A673 (cell line): ENCODE measurements at regions not wholly inside any gene's neighbourhood (a gene's known extent, or its start where the extent isn't known, plus 50 kb on each side); places are given as distances from the start of the nearest gene placed in this dataset.

Experiments
- BruUV-seq: library from RNA; stranded (reverse); fragments of 400-500 nt; replicated peaks from 2 replicates; lab custom pipeline; 2021; lab: Mats Ljungman, UMichigan
- CTCF ChIA-PET: fragments of 300-600 bp; sonication (Branson Sonifier 250); formaldehyde crosslinking; loops from one replicate; lab custom pipeline; 2022; ENCODE audit warnings: antibody characterized with exemption; lab: Charles Lee
- POLR2A ChIA-PET: fragments of 300-600 bp; sonication (Branson Sonifier 250); formaldehyde crosslinking; loops from one replicate; lab custom pipeline; 2022; ENCODE audit warnings: antibody characterized with exemption; ENCODE audit not compliant: low non-redundant PET; lab: Charles Lee
- DNase-seq: peaks from one replicate; pipeline ENCODE4 v3.0.0-alpha.2; 2015; ENCODE audit warnings: low spot score
- H3K27ac ChIP-seq: fragments of 200-600 bp; sonication (generic); 2 replicates; pipeline ENCODE4 v1.5.1; 2016; ENCODE audit warnings: mixed run types, low read depth, mild to moderate bottlenecking, mixed read lengths, antibody characterized with exemption, low read length; ENCODE audit not compliant: poor library complexity, severe bottlenecking
- H3K27me3 ChIP-seq: fragments of 200-600 bp; sonication (generic); replicated peaks from 2 replicates; pipeline ENCODE4 v1.6.1; 2017; ENCODE audit warnings: mixed run types, low read depth, mild to moderate bottlenecking, mixed read lengths, antibody characterized with exemption, low read length; ENCODE audit not compliant: insufficient read depth, poor library complexity
- H3K36me3 ChIP-seq: fragments of 200-600 bp; sonication (generic); 2 replicates; pipeline ENCODE4 v1.6.1; 2016; ENCODE audit warnings: mixed run types, mild to moderate bottlenecking, mixed read lengths, antibody characterized with exemption, low read length; ENCODE audit not compliant: insufficient read depth, poor library complexity, severe bottlenecking
- H3K4me1 ChIP-seq: fragments of 200-600 bp; sonication (generic); 2 replicates; pipeline ENCODE4 v1.6.1; 2017; ENCODE audit warnings: mixed run types, mild to moderate bottlenecking, mixed read lengths, antibody characterized with exemption, low read length; ENCODE audit not compliant: insufficient read depth, poor library complexity, severe bottlenecking
- H3K4me3 ChIP-seq: fragments of 200-600 bp; sonication (generic); 2 replicates; pipeline ENCODE4 v1.5.1; 2016; ENCODE audit warnings: low read depth, mixed run types, mild to moderate bottlenecking, mixed read lengths, low read length; ENCODE audit not compliant: poor library complexity, severe bottlenecking
- H3K9me3 ChIP-seq: fragments of 200-600 bp; sonication (generic); 2 replicates; pipeline ENCODE4 v1.6.1; 2016; ENCODE audit warnings: mixed run types, low read depth, mild to moderate bottlenecking, mixed read lengths, antibody characterized with exemption, low read length; ENCODE audit not compliant: poor library complexity, severe bottlenecking
- EZH2 ChIP-seq: fragments of 200-600 bp; sonication (generic); IDR thresholded peaks from 2 replicates; pipeline ENCODE4 v1.6.1; 2017; ENCODE audit warnings: borderline replicate concordance, low read depth, mild to moderate bottlenecking, mixed read lengths, antibody characterized with exemption, low read length; ENCODE audit not compliant: poor library complexity, severe bottlenecking
- intact Hi-C: fragments of 100-400 bp; cut with micrococcal nuclease; formaldehyde crosslinking; loops from one replicate; pipeline ENCODE4 v1.10.0; 2022; ENCODE audit not compliant: unreplicated experiment
- TF ChIP-seq, protein P1 (sequence below): fragments of 300-800, 200-600 bp; sonication (generic); conservative IDR thresholded peaks from 2 replicates; pipeline ENCODE4 v1.5.1; 2017; ENCODE audit warnings: low read depth, mild to moderate bottlenecking, antibody characterized with exemption, low read length, moderate library complexity, mixed read lengths

DNA sequence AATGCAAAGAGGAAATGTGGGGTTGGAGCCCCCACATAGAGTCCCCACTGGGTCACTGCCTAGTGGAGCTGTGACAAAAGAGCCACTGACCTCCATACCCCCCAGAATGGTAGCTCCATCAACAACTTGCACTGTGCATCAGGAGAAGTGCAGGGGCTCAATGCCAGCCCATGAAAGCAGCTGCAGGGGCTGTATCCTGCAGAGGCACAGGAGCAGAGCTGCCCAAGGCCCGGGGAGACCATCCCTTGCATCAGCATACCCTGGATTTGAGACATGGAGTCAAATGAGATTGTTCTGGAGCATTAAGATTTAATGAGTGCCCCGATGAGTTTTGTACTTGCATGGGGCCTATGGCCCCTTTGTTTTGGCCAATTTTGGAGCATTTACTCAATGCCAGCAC, 1023.6 kb downstream of the VRK1 start:
- POLR2A ChIA-PET = no interaction called here
- no peaks in the 10 kb centered on the region for H3K9me3 ChIP-seq
- no peak overlapping the region for H3K4me3 ChIP-seq
- no peaks in the 10 kb centered on the region for H3K27me3 ChIP-seq
- BruUV-seq = no TSS peak
- no peak for DNase-seq
- intact Hi-C loops = no loop called here
- no peak overlapping the region for H3K27ac ChIP-seq
- CTCF ChIA-PET = no interaction called here
- no peaks in the 10 kb centered on the region for H3K36me3 ChIP-seq
- TF ChIP-seq, protein P1, sequence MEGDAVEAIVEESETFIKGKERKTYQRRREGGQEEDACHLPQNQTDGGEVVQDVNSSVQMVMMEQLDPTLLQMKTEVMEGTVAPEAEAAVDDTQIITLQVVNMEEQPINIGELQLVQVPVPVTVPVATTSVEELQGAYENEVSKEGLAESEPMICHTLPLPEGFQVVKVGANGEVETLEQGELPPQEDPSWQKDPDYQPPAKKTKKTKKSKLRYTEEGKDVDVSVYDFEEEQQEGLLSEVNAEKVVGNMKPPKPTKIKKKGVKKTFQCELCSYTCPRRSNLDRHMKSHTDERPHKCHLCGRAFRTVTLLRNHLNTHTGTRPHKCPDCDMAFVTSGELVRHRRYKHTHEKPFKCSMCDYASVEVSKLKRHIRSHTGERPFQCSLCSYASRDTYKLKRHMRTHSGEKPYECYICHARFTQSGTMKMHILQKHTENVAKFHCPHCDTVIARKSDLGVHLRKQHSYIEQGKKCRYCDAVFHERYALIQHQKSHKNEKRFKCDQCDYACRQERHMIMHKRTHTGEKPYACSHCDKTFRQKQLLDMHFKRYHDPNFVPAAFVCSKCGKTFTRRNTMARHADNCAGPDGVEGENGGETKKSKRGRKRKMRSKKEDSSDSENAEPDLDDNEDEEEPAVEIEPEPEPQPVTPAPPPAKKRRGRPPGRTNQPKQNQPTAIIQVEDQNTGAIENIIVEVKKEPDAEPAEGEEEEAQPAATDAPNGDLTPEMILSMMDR = no peak
- no peak for TF ChIP-seq EZH2
- no peaks in the 10 kb centered on the region for H3K4me1 ChIP-seq

DNA sequence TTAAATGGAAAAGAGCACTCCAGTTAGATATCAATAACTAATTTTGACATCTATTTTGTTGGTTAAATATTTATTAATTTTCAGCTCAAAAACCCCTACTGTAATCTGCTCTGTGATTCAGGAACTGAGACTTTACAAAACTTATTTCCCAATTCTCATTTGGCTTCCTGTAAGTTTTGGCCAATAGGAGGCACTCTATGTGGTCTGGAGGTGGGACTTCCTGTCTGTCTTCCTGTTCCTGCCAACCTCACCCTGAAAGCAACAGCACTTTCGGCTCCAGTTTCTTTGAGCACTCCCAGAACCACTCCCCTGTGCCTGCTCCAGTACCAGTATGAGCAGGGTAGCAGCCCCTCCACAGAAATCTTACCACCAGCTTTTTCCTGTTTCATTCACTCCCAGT, 1027.0 kb downstream of the VRK1 start:
- BruUV-seq = no TSS peak
- no peak overlapping the region for H3K4me3 ChIP-seq
- ChIA-PET POLR2A (no interaction called here), CTCF (no interaction called here)
- TF ChIP-seq EZH2 = no peak
- TF ChIP-seq, protein P1 = 0 out of 2 replicates have a peak, but pooled peaks have one; percentile 16
- H3K27me3 ChIP-seq = no peaks in the 10 kb centered on the region
- no peaks in the 10 kb centered on the region for H3K9me3 ChIP-seq
- intact Hi-C loops = no loop called here
- H3K4me1 ChIP-seq = no peaks in the 10 kb centered on the region
- no peak for DNase-seq
- H3K36me3 ChIP-seq = no peaks in the 10 kb centered on the region
- no peak overlapping the region for H3K27ac ChIP-seq

DNA sequence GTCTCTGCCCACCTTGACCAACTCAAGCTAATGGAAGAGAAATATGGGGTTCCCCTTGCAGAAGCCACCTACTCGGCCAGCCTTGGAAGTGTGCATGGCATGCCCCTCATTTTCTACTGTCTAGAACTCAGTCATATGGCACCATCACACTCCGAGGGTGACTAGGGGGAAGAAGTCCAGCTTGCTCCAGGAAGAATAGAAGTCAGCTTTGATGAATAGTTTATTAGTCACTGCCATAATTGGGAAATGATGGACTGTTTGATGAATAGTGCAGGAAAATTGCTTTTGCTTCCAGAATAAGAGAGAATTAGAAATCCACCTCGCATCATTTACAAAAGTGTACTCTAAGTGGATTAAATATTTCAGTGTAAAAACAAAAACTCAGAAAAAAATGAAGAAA, 1030.6 kb downstream of the VRK1 start:
- no TSS peak for BruUV-seq
- Histone ChIP-seq H3K27me3 (no peaks in the 10 kb centered on the region), H3K27ac (no peak overlapping the region), H3K9me3 (no peaks in the 10 kb centered on the region), H3K4me3 (no peak overlapping the region), H3K4me1 (no peaks in the 10 kb centered on the region), H3K36me3 (no peaks in the 10 kb centered on the region)
- TF ChIP-seq, protein P1 = no peak
- TF ChIP-seq EZH2 = no peak
- CTCF ChIA-PET = no interaction called here
- intact Hi-C loops = no loop called here
- no peak for DNase-seq
- POLR2A ChIA-PET = no interaction called here
